Endometrial microvascular endothelial cells (primary cell): ENCODE measurements at regions not wholly inside any gene's neighbourhood (a gene's known extent, or its start where the extent isn't known, plus 50 kb on each side); places are given as distances from the start of the nearest gene placed in this dataset.

Experiments used
- in situ Hi-C: cut with HindIII; loops from 2 replicates; pipeline ENCODE4 v1.10.0; 2017; ENCODE audit warnings: low sequenced_read_pairs, low pct_unique_long_range_greater_than_20kb; ENCODE audit errors: inconsistent ontology term

DNA sequence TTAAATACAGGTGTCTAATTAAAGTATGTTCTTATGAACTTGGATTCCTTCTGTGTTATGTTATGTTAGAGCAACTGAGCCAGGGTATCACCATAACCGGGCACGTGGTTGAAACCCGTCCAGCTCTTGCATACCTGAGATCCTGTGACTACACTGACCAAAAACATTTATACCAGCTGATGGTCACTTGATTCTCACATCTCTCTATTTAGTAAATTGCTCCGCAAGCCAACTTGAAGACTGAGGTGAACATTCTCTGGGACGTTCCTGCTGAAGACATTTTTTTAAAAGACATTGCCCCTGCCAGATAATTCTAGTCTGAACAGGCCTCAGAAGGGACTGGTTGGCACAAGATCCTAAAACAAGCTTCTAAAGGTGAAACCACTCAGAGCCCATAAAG, 550.0 kb upstream of the DIPK2B start:
- in situ Hi-C loops, result no loop called here

DNA sequence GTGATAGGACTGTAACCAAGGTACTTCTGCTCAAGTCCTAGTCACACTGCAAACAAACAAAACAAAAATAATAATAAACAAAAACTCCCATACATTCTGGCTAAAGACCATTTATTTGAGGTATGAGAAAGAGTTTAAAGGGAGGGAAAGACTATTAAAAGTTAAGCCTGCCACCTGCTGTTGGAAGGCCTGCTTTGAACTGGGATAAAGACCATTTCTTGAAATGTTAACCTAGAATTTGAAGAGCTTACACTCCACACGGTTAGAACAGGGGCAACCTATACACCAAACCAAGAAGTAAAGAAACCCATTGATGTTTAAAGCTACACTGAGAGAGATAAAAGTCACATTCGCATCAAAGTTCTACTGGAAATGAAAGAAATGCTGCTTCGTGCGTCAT, 548.7 kb upstream of the DIPK2B start:
- in situ Hi-C loops, result loop anchor here (25.0 kb wide), 1 partner anchor 437 kb away; no protein-coding TSS in a partner anchor

DNA sequence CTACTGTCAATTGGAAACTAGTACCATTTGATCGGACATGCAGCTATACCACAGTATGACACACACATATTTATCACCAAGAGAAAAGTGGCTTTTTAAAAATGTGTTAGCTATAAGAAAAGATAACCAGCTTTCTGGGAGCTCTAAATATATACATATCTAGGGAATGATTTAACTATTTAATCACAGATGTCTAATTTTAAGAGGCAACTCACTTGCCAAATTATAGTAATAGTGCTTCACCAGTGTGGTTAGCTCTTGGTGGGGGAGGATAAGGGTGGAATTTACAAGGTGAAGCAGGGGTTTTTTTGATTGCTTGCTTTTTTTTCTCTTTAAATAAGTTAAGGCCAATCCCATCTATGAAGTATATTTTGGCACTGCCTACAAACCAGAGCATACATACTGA, 547.7 kb upstream of the DIPK2B start:
- in situ Hi-C loops, result loop anchor here (25.0 kb wide), 1 partner anchor 436 kb away; no protein-coding TSS in a partner anchor

DNA sequence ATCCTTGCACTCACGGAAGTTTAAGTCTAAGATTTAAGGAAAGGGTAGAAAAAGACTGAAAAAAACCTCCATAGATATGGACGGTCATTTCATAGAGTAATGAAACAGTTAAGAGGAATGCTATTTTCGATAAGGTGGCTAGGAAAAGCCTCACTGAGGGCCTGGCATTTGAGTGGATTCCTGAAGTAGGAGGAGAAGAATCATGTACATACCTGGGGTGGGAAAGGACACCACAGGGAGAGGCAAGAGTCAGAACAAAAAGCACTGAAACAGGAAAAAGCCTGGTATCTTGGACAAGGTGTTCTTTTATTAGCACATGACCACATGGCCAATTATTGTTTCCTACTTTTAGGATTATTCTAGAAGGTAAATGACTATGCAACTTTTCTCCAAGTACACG, 547.2 kb upstream of the DIPK2B start:
- in situ Hi-C loops, result loop anchor here (25.0 kb wide), 1 partner anchor 436 kb away; no protein-coding TSS in a partner anchor

DNA sequence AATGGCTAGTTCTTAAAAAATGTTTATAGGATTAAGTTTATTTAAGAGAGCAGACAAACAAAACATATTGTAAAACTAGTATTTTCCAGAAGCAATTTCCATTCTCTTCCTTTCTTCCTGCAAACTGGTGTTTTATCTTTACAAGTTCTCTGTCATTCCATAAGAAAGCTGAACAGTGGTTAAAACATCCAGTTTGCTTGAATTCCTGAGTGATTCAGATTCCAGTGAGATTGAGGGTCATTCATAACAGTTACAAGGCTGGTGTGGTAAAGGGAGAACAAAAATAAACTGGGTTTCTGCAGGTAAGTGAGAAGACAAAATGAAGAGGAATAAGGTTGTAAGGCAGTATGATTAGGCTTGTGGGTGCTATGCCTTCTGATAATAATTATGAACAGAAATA, 544.8 kb upstream of the DIPK2B start:
- in situ Hi-C loops, result loop anchor here (25.0 kb wide), 1 partner anchor 433 kb away; no protein-coding TSS in a partner anchor

DNA sequence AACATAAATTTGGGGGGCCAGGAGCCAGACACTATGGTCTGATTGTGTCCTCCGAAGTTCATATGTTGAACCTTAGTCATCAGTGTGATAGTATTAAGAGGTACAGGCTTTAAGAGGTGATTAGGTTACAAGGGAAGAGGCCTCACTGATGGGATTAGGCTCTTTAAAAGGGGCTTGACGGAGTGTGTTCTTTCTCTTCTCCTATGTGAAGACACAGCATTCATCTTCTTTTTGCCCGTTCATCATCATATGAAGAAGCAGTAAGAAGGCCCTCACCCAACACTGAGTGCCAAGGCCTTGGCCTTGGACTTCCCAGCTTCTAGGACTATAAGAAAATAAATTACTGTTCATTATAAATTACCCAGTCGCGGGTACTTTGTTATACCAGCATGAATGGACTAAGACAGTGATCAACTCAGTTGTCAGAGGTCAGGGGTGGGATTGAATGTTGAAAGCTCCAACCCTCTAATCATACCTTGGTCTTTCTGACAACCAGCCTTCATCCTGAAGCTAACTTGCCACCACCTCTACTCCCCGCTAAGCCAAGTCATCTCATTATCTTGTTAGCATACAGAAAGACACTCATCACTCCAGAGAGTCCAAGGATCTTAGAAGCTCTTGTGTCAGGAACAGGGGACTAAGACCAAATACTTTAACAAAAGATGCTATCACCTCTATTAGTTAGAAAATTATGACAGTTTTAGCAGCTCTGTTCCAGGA, 543.4 kb upstream of the DIPK2B start:
- in situ Hi-C loops, result loop anchor here (25.0 kb wide), 1 partner anchor 432 kb away; no protein-coding TSS in a partner anchor

DNA sequence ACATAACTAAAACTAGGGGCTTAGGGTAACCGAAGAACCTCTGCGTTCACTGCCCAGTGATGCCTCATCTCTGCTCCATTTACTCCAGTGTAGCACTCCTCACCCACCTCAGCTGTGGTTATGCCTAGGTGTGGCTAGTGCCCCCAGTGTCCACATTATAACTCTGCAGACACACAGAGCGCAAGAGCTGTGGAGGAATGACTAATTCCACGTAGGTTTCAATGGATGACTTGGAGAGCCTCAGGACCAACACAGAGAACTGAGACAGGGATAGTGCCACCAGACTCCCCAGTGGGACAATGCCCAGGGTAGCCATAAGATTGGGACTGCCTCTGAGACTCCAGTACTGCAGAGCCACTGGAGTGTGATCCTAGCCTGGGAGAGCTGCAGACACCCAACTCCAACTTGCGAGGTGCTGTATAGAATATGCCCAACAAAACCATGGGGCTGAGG, 542.4 kb upstream of the DIPK2B start:
- in situ Hi-C loops, result loop anchor here (25.0 kb wide), 1 partner anchor 431 kb away; no protein-coding TSS in a partner anchor

DNA sequence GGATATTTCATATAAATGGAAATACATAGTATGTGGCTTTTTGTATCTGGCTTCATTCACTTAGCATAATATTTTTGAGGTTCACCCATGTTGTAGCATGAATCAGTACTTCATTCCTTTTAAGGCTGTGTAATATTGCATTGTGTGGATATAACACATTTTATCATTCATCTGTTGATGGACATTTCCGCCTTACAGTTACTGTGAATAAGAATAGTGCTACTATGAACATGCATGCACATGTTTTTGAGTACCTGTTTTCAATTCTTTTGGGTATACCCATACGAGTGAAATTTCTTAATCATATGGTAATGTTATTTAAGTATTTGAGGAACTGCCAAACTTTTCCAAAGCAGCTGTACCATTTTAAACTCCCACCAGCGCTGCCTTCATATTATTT, 539.6 kb upstream of the DIPK2B start:
- in situ Hi-C loops, result loop anchor here (25.0 kb wide), 1 partner anchor 428 kb away; no protein-coding TSS in a partner anchor

DNA sequence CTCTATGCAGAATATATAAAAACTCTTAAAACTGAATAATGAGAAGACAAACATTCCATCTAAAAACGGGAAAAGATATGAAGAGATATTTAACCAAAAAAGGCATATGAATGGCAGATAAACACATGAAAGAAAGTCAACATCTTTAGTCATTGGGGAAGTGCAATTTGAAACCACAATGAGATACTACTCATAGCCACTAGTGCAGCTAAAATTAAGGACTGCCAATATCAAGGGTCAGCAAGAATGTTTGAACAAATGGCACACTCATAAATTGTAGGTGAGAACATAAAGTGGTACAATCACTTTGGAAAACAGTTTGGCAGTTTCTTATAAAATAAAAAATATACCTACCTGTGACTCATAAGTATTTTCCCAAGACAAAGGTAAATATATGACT, 534.9 kb upstream of the DIPK2B start:
- in situ Hi-C loops, result loop anchor here (25.0 kb wide), 1 partner anchor 423 kb away; no protein-coding TSS in a partner anchor

DNA sequence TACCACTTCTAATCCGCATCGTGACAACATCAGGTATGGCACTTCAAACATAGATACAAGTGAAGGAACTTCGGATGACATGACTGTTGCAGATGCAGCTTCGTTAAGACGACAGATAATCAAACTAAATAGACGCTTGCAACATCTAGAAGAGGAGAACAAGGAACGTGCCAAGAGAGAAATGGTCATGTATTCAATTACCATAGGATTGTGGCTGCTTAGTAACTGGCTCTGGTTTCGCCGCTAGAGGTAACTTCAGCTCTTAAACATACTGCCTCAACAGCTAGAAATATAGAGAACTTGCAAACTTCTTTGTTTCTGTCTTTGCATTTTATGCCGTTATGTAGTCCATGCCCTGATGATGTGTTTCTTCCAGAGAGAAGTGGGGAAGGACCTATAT, 530.8 kb upstream of the DIPK2B start:
- in situ Hi-C loops, result loop anchor here (25.0 kb wide), 1 partner anchor 419 kb away; no protein-coding TSS in a partner anchor

DNA sequence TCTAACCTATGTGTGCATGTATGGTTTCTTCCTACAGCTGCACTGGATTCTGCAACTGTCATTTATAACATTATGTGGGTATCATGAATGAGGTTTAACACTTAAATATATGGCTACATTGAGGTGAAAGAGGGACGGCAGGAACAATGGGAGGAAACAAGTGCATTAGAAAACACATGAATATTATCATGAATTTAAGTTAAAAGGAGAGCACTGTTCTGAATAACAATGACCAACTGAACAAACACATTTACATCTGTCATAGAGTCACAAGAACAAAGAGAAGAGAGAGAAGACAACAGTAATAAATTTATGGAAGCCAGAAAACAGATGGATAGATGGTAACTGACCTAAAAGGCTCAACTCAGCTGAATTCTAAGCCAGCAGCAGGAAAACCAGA, 527.1 kb upstream of the DIPK2B start:
- in situ Hi-C loops, result loop anchor here (25.0 kb wide), 1 partner anchor 415 kb away; no protein-coding TSS in a partner anchor

DNA sequence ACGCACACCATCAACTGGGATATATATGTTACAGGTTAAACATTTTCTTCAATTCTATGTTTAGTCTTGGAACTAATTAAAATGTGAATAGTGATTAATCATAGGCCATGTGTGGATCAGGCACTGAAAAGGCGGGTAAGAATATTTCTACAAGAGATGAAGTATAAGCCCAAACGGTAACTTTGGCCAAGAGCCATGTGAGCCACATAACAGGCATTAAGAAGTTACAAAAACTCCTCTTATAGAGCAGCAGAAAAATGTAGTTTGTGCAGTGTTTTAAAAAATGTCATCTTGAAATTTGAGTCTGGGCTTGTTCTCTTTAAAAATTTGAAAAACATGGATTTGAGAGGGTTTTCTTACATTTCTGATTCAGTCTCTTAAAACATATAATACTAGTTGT, 521.8 kb upstream of the DIPK2B start:
- in situ Hi-C loops, result no loop called here

DNA sequence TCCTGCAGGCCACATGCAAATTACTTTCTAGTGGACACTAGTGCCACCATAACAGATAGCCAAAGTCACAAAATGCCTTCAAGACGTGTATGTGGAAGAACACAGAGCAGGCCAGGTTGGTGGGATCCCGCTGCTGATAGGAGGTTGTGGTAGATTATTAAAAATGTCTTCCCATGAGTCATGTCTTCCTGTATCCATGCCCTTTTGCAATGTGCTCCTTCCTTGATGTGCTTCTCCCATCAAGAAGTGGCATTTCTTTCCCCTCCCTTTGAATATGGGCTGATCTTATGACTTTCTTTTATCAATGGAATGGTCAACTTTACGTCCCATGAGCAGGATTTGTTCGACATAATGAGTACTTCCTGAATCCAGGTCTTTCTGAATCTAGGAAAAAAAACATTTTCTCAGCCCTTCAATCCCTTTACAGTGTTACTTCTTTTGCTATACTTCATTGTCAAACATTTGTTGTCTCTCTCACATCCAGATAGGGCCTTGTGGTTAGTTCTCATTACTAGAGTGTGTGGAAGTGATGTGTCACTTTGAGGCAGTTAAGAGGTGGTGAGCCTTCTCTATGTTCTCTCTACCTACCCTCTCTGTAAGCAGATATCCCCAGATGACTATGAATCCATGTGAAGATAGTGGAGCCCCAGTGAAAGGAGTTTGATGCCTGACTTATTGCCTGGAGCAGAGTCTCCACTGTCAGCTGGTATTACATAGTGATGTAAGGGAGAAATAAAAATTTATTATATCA, 519.2 kb upstream of the DIPK2B start:
- in situ Hi-C loops, result no loop called here

DNA sequence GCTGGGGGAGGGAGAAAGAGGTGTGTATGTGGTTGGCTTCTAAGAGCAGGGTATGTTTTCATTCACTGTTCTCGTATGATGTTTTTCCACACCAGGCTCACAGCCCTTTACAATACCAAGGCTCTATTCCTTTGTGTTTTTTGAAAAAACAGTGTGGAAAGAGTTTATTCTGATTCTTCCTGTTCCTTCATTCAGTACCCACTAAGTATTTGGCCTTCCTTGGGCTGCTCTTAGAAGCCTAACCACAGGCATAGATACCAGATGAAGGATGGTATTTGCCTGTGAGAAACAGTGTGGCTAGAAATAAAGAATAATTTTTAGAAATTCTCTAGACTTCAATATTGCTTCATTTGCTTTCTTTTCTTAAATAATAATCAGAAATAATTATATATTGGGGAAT, 518.0 kb upstream of the DIPK2B start:
- in situ Hi-C loops, result no loop called here

DNA sequence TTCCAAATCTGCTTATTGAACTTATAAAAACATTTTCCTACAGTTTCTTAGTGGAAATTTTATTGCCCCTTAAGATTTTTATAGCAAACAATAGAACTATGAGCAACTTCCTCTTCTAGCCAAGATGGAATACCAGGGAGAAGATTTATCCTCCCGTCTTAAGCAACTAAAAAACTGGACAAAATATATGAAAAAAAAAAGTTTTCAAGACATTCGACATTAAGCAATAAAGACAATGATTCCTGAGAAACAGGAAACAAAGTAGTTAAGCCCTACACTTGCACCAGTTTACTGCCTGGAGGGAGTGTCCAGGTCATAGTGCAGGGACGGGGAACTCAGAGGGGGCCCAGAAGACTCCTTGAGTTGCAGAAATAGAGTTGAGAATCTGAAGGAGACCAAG, 516.1 kb upstream of the DIPK2B start:
- in situ Hi-C loops, result no loop called here

DNA sequence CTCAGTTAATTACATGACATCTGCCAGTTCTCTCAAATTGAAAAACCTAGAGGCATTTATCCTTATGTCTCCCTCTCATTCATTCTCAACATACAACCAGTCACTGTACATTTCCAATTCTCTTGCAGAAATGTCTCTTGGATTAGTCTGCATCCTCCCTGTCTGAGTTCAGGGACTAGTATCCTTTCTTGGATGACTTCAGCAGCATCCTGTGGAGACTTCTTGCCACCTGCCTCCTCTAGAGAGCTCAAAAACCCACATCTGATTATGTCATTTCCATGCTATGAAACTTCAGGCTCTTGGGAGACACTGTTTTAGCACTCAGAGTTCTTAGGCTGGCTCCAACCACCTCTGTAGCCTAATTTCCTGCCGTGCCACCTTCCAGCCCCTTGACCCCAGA, 515.1 kb upstream of the DIPK2B start:
- in situ Hi-C loops, result no loop called here

DNA sequence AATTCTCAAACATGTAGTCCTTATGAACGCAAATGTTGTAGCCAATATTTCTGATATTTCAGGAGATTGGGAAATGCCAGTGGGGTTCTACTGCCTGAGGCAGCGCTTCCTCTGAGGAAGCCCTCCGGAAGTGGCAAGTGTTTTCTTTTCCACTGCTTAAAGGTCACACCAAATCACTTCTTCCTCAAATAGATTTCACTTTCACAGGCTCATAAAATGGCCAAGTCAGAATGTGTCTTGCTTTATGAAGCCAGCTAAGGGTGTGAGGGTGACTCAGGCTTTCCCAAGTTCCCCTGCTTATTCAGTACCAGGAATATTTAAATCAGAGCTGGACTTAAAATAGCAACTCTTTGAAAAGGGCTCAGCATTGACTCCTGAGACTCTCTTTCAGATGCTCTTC, 514.2 kb upstream of the DIPK2B start:
- in situ Hi-C loops, result no loop called here

DNA sequence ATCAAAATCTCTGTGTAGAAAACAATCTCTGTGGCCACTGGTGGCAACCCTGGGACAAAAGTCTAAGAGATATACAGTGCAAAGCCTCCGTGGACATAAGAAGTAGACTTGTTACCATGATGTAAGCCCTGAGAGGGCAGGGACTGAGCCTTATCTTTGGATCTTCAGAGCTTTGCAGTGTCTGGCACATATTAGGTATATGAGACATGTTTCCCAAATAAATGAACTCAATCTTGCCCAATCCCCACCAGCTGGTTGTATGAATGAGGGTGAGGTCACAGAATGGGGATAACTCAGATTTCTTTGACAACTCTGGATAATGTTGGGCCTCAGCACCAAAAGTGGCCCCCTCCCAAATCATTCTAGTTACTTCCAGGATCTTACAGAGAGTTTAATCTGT, 511.4 kb upstream of the DIPK2B start:
- in situ Hi-C loops, result no loop called here

DNA sequence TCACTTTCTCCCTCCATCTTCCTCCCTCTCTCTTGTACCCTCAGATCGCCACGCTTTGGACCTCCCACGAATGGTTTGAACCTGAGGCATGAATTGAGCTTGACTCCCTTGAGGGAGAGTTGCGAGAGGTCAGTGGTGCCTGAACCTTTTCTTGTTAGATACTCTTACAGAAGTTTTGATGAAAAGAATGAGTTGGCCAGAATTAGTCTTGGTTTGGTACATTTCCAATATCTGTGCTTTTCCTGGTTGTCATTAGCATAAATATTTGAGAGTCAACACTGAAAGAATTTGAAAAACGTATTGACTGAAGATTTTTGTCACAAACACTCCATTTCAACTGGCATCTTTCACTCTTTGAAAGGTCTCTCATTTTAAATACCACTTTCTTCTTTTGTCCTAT, 510.6 kb upstream of the DIPK2B start:
- in situ Hi-C loops, result no loop called here
